ENCODE measurements at regions not wholly inside any gene's neighbourhood (a gene's known extent, or its start where the extent isn't known, plus 50 kb on each side); places are given as distances from the start of the nearest gene placed in this dataset.
"Not testable (repeated sequence)": the region's sequence is repeated elsewhere in the genome, so short reads cannot be mapped to it uniquely, and the experiment has no call there.

- H3K4me3 ChIP-seq (ENCODE audit: low read depth, low read length) = no peak overlapping the region
- DNase-seq (ENCODE audit: low read depth) = no peak
- TF ChIP-seq CTCF (IDR thresholded peaks at IDR 0.05; ENCODE audit: control insufficient read depth, extremely low read depth, insufficient read depth) = no peak
Observed at GRCh38 chr16:13708347-13709120, 211.4 kb upstream of the ERCC4 start.

- H3K4me3 ChIP-seq (ENCODE audit: low read depth, low read length) = no peak overlapping the region
- TF ChIP-seq CTCF (IDR thresholded peaks at IDR 0.05; ENCODE audit: control insufficient read depth, extremely low read depth, insufficient read depth) = no peak
- no peak for DNase-seq (ENCODE audit: low read depth)
Observed at GRCh38 chr16:13718748-13719147, 201.2 kb upstream of the ERCC4 start.

GRCh38 chr16:13727943-13728342, 192.0 kb upstream of the ERCC4 start:
- no peak for DNase-seq (ENCODE audit: low read depth)
- no peak overlapping the region for H3K4me3 ChIP-seq (ENCODE audit: low read depth, low read length)
- no peak for TF ChIP-seq CTCF (IDR thresholded peaks at IDR 0.05; ENCODE audit: control insufficient read depth, extremely low read depth, insufficient read depth)

GRCh38 chr16:13733561-13733960, 186.4 kb upstream of the ERCC4 start:
- no peak for DNase-seq (ENCODE audit: low read depth)
- no peak for TF ChIP-seq CTCF (IDR thresholded peaks at IDR 0.05; ENCODE audit: control insufficient read depth, extremely low read depth, insufficient read depth)
- no peak overlapping the region for H3K4me3 ChIP-seq (ENCODE audit: low read depth, low read length)

GRCh38 chr16:13739621-13740373, 180.2 kb upstream of the ERCC4 start:
- DNase-seq (ENCODE audit: low read depth) = not testable (repeated sequence)

GRCh38 chr16:13742928-13743327, 177.0 kb upstream of the ERCC4 start:
- no peak overlapping the region for H3K4me3 ChIP-seq (ENCODE audit: low read depth, low read length)
- no peak for TF ChIP-seq CTCF (IDR thresholded peaks at IDR 0.05; ENCODE audit: control insufficient read depth, extremely low read depth, insufficient read depth)
- DNase-seq (ENCODE audit: low read depth) = no peak

More at GRCh38 chr16:13739621-13740373, 180.2 kb upstream of the ERCC4 start:
- peak; percentile 25; the same call in 1 of the 2 replicates for TF ChIP-seq CTCF (IDR thresholded peaks at IDR 0.05; ENCODE audit: control insufficient read depth, extremely low read depth, insufficient read depth)
- H3K4me3 ChIP-seq (ENCODE audit: low read depth, low read length) = not testable (repeated sequence)
